MM.1S (cell line): ENCODE measurements at regions not wholly inside any gene's neighbourhood (a gene's known extent, or its start where the extent isn't known, plus 50 kb on each side); places are given as distances from the start of the nearest gene placed in this dataset.

ENCODE experiments used
- EZH2phosphoT487 ChIP-seq: fragments of 300-600 bp; sonication (generic); IDR thresholded peaks from 2 replicates; pipeline ENCODE4 v1.6.1; 2018; ENCODE audit warnings: antibody characterized with exemption, low read length
- TF ChIP-seq, protein P1 (sequence below): fragments of 300-600 bp; sonication (generic); IDR thresholded peaks from 2 replicates; pipeline ENCODE4 v1.5.1; 2016; ENCODE audit warnings: antibody characterized with exemption, low read length, mixed read lengths

GRCh38 chr16:73202161-73202729, 154.3 kb upstream of the ZFHX3 start:
- TF ChIP-seq, protein P1, sequence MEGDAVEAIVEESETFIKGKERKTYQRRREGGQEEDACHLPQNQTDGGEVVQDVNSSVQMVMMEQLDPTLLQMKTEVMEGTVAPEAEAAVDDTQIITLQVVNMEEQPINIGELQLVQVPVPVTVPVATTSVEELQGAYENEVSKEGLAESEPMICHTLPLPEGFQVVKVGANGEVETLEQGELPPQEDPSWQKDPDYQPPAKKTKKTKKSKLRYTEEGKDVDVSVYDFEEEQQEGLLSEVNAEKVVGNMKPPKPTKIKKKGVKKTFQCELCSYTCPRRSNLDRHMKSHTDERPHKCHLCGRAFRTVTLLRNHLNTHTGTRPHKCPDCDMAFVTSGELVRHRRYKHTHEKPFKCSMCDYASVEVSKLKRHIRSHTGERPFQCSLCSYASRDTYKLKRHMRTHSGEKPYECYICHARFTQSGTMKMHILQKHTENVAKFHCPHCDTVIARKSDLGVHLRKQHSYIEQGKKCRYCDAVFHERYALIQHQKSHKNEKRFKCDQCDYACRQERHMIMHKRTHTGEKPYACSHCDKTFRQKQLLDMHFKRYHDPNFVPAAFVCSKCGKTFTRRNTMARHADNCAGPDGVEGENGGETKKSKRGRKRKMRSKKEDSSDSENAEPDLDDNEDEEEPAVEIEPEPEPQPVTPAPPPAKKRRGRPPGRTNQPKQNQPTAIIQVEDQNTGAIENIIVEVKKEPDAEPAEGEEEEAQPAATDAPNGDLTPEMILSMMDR = no peak
- no peak for TF ChIP-seq EZH2phosphoT487
